ENCODE measurements at regions not wholly inside any gene's neighbourhood (a gene's known extent, or its start where the extent isn't known, plus 50 kb on each side); places are given as distances from the start of the nearest gene placed in this dataset.

DNA sequence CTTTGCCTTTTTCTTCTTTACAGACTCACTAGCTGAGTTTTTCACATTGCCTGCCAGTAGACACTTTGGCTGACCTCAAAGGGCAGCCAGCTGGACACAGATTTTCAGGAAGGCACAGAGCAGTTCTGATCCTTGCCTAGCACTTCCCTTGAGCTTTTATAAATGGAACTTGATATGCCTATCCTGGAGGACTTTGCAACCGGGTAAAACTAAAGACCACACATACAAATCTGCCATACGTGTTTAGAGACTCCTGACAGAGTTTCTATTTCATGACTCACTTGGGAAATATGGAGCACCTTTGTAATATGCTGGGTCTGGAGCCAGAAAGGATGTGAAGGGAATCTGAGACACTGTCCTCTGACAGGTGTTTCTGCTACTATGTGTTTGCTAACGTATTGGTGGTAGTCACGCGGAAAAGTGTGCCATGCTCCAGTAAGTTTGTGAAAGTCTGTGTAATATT, 56.7 kb upstream of the RASSF6 start:
- TF ChIP-seq, protein P1, sequence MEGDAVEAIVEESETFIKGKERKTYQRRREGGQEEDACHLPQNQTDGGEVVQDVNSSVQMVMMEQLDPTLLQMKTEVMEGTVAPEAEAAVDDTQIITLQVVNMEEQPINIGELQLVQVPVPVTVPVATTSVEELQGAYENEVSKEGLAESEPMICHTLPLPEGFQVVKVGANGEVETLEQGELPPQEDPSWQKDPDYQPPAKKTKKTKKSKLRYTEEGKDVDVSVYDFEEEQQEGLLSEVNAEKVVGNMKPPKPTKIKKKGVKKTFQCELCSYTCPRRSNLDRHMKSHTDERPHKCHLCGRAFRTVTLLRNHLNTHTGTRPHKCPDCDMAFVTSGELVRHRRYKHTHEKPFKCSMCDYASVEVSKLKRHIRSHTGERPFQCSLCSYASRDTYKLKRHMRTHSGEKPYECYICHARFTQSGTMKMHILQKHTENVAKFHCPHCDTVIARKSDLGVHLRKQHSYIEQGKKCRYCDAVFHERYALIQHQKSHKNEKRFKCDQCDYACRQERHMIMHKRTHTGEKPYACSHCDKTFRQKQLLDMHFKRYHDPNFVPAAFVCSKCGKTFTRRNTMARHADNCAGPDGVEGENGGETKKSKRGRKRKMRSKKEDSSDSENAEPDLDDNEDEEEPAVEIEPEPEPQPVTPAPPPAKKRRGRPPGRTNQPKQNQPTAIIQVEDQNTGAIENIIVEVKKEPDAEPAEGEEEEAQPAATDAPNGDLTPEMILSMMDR (IDR thresholded peaks at IDR 0.05): no peak
- peak in 1 of 2 donors; percentile 8 for TF ChIP-seq POLR2A (IDR thresholded peaks at IDR 0.05)
